ENCODE measurements at regions not wholly inside any gene's neighbourhood (a gene's known extent, or its start where the extent isn't known, plus 50 kb on each side); places are given as distances from the start of the nearest gene placed in this dataset.

DNA sequence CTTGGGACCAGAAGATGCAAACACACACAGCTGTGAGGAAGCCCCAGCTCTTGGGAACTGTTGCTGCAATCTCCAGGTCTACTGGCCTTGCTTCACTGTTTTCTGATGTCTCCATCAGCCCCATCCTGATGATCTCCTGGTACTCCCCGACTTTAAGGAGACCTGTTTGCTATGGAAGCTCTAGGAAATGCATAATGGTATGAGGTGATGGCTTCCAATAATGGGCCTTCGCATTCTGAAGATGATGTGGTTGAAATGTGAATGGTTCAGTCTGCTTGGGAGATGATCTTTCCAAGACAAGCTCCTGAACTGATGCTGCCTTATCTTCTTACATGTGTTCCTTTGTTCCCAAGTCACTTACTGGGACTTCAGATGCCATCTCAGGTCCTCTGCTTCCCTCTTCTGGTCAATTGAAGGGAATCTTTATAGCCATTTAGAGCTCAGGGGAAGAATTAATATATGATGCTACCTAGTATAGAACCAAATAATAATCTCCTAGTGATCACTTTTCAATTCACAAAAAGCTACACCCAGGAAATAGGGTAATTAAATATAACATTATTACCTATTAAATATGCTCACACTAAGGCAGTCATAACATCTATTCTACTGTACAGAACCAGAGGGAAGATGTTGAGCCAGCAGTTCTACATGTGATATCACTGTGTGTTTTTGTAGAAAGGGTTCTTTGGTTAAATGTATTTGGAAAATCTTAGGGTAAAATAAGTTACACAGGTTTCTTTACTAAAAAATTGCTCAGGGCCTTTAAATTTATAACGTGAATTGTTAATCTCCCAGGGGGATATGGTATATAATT lies 73.9 kb upstream of the VTCN1 start:
- TF ChIP-seq CREM (CRISPR knock-in tag; IDR thresholded peaks at IDR 0.05) (no peak), NFE2L1 (CRISPR knock-in tag; IDR thresholded peaks at IDR 0.05) (no peak), TEAD1 (CRISPR knock-in tag; IDR thresholded peaks at IDR 0.05) (no peak), RELA (CRISPR knock-in tag; IDR thresholded peaks at IDR 0.05; ENCODE audit: borderline replicate concordance) (no peak), ZNF219 (CRISPR knock-in tag; IDR thresholded peaks at IDR 0.05; ENCODE audit: borderline replicate concordance) (no peak), ZNF317 (CRISPR knock-in tag; IDR thresholded peaks at IDR 0.05; ENCODE audit: borderline replicate concordance, low read depth) (no peak), MXD4 (CRISPR knock-in tag; IDR thresholded peaks at IDR 0.05; ENCODE audit: borderline replicate concordance) (no peak)
- TF ChIP-seq, protein P1, sequence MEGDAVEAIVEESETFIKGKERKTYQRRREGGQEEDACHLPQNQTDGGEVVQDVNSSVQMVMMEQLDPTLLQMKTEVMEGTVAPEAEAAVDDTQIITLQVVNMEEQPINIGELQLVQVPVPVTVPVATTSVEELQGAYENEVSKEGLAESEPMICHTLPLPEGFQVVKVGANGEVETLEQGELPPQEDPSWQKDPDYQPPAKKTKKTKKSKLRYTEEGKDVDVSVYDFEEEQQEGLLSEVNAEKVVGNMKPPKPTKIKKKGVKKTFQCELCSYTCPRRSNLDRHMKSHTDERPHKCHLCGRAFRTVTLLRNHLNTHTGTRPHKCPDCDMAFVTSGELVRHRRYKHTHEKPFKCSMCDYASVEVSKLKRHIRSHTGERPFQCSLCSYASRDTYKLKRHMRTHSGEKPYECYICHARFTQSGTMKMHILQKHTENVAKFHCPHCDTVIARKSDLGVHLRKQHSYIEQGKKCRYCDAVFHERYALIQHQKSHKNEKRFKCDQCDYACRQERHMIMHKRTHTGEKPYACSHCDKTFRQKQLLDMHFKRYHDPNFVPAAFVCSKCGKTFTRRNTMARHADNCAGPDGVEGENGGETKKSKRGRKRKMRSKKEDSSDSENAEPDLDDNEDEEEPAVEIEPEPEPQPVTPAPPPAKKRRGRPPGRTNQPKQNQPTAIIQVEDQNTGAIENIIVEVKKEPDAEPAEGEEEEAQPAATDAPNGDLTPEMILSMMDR (IDR thresholded peaks at IDR 0.05), result peak; percentile 30; the same call in 1 of the 2 replicates
- TF ChIP-seq, protein P2, sequence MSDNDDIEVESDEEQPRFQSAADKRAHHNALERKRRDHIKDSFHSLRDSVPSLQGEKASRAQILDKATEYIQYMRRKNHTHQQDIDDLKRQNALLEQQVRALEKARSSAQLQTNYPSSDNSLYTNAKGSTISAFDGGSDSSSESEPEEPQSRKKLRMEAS (CRISPR knock-in tag; IDR thresholded peaks at IDR 0.05), result no peak
- TF ChIP-seq, protein P3, sequence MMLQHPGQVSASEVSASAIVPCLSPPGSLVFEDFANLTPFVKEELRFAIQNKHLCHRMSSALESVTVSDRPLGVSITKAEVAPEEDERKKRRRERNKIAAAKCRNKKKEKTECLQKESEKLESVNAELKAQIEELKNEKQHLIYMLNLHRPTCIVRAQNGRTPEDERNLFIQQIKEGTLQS (CRISPR knock-in tag; conservative IDR thresholded peaks at IDR 0.05), result no peak
- TF ChIP-seq, protein P4, sequence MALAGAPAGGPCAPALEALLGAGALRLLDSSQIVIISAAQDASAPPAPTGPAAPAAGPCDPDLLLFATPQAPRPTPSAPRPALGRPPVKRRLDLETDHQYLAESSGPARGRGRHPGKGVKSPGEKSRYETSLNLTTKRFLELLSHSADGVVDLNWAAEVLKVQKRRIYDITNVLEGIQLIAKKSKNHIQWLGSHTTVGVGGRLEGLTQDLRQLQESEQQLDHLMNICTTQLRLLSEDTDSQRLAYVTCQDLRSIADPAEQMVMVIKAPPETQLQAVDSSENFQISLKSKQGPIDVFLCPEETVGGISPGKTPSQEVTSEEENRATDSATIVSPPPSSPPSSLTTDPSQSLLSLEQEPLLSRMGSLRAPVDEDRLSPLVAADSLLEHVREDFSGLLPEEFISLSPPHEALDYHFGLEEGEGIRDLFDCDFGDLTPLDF (CRISPR knock-in tag; IDR thresholded peaks at IDR 0.05), result no peak
- TF ChIP-seq, protein P5, sequence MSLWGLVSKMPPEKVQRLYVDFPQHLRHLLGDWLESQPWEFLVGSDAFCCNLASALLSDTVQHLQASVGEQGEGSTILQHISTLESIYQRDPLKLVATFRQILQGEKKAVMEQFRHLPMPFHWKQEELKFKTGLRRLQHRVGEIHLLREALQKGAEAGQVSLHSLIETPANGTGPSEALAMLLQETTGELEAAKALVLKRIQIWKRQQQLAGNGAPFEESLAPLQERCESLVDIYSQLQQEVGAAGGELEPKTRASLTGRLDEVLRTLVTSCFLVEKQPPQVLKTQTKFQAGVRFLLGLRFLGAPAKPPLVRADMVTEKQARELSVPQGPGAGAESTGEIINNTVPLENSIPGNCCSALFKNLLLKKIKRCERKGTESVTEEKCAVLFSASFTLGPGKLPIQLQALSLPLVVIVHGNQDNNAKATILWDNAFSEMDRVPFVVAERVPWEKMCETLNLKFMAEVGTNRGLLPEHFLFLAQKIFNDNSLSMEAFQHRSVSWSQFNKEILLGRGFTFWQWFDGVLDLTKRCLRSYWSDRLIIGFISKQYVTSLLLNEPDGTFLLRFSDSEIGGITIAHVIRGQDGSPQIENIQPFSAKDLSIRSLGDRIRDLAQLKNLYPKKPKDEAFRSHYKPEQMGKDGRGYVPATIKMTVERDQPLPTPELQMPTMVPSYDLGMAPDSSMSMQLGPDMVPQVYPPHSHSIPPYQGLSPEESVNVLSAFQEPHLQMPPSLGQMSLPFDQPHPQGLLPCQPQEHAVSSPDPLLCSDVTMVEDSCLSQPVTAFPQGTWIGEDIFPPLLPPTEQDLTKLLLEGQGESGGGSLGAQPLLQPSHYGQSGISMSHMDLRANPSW (CRISPR knock-in tag; conservative IDR thresholded peaks at IDR 0.05; ENCODE audit: low read depth), result no peak

All from WTC11 (cell line).